T47D (cell line): ENCODE measurements at regions not wholly inside any gene's neighbourhood (a gene's known extent, or its start where the extent isn't known, plus 50 kb on each side); places are given as distances from the start of the nearest gene placed in this dataset.

ENCODE experiments used
- DNase-seq, 2 experiments: peaks; one replicate each; pipeline versions ENCODE4 v3.0.0 to v3.0.0-alpha.2; 2011 to 2012; ENCODE audit warnings: low read depth in 1 of 2, low spot score in 1 of 2
- JUND ChIP-seq: IDR thresholded peaks from 2 replicates; pipeline ENCODE4 v1.6.1; 2012; ENCODE audit warnings: low read depth
- in situ Hi-C: cut with HindIII; loops from 2 replicates; pipeline ENCODE4 v1.10.0; 2016; ENCODE audit warnings: low sequenced_read_pairs, low pct_unique_long_range_greater_than_20kb

DNA sequence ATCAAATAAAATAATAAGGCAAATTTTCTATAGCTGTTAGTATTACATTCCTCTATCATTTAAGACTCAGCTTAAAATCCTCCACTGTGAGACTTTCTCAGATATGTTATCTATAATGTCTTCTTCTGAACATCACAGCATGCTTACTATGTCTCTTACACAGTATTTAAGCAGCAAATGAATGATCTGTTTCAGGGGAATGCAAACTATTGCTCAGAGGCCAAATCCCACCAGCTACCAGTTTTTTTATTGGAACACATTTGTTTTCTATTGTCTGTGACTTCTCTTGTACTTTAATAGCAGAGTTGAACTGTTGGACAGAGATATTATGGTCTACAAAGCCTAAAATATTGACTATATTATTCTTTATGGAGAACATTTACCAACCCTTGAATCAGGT is 59.6 kb downstream of the C3orf38 start:
- no peak for DNase-seq
- in situ Hi-C loops, result no loop called here

DNA sequence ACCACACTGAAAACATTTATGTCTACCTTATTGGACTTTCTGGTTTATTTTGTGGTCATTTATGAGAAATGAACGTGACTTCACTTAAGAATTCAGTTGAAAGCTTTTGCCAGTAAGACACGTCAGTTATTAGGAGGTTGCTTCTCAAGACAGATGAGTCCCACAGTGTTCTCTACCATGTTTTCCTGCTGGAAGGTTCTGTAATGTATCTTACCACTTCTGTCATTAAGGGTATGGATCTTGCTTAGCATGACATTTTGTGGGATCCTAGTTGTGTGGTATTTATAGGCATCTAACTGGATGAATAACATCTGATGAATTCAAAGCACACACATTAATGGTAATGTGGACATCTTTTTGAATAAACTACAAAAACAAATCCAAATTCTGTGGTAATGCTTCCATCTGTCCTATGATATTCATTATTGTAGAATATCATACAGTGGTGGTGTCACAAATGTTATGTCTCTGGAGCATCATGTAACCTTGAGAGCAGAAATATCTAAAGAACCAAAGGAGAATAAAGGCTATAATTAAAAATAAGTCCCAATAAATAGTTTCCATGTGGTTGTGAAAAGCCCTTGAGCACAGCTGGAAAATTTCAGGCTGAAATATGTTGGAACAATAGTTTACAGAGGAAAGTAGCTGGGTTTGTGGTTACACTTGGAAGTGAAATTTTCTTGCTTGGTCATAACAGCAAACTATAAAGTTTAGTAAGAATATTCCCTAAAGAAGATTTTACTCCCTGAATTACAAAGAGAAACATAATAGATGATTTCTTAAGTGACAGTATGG is 61.5 kb downstream of the C3orf38 start:
- DNase-seq, result no peak
- no peak for TF ChIP-seq JUND
- in situ Hi-C loops, result no loop called here

More for the DNA sequence above, 59.6 kb downstream of the C3orf38 start:
- TF ChIP-seq JUND, result no peak

DNA sequence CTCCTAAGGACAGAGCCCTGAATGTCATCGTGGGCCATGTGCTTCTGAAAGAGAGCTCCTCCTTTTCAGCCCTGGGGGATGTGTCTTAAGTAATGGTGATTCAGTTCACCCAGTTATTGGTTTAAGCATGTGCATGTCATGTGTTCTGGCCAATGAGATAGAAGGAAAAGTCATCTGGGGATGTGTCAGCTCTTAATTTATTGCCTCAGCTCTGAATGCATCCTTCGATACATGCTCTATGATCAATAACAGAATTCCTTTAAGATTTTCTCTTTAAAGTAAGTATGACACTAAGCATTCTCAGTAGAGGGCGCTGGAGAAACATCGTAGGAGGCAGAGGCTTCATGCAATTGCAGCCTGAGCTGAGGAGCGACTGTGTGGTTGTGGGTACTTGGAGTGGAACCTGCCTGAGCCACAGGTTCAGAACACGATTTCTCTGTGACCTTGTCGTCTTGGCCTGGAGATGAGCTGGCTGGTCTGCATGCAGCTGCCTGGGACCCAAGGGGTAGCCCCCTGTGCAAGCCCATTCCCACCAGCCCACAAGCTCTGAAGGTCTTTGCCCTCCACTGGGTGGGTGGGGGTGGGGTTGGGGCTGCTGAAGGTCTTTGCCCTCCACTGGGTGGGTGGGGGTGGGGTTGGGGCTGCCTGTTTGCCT is 69.5 kb downstream of the C3orf38 start:
- DNase-seq, result peak; percentile 53 to 80
- TF ChIP-seq JUND, result no peak
- in situ Hi-C loops, result no loop called here

DNA sequence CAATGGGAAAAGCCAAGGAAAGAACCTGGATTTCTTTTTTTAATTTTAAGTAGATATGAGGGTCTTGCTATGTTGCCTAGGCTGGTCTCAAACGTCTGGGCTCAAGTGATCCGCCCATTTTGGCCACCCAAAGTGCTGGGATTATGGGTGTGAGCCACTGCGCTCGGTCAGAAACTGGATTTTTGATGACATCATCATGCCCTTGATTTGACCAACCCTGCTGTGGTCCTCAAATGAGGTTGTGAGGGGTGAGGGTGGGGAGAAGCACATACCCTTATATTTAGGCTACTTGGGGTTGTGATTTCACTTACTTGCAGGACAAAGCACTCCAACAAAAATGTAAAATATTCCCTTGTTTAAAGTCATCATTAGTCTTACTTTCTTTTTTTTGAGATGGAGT is 70.4 kb downstream of the C3orf38 start:
- no peak for TF ChIP-seq JUND
- in situ Hi-C loops, result no loop called here
- no peak for DNase-seq

DNA sequence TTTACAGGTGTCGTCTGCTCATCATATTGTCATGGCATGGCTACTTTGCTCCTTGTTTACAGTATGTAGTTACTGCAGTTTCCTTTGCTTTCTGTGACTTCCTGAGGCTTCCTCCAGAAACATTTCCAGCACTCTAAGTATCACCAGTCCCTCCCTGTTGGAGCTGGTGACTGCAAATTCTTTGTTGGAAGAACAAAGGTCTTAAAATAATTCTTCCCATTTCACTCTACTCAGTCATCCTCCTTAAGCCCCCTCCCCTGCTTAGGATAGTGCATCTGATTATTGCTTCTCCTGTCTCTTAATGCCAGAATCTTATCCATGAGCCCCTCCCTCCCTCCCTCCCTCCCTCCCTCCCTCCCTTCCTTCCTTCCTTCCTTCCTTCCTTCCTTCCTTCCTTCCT is 72.0 kb downstream of the C3orf38 start:
- no peak for TF ChIP-seq JUND
- in situ Hi-C loops, result no loop called here
- no peak for DNase-seq

DNA sequence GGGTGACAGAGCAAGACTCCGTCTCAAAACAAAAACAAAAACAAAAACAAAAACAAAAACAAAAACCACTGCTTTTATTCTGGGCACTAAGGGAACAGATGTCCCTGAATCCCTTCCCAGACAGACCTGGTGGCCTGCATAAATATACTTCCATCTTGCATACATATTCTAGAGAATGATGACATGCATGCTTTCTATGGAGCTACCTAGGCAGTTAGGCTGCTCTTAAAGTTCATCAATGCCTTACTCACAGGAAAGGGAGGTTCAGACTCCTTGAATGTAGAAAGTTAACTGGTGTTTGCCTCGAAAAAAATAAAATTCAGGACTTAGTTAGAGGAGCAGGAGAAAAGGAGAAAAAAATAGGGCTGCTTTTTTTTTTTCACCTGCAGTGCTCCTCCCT is 72.6 kb downstream of the C3orf38 start:
- in situ Hi-C loops, result no loop called here
- DNase-seq, result no peak
- TF ChIP-seq JUND, result no peak

DNA sequence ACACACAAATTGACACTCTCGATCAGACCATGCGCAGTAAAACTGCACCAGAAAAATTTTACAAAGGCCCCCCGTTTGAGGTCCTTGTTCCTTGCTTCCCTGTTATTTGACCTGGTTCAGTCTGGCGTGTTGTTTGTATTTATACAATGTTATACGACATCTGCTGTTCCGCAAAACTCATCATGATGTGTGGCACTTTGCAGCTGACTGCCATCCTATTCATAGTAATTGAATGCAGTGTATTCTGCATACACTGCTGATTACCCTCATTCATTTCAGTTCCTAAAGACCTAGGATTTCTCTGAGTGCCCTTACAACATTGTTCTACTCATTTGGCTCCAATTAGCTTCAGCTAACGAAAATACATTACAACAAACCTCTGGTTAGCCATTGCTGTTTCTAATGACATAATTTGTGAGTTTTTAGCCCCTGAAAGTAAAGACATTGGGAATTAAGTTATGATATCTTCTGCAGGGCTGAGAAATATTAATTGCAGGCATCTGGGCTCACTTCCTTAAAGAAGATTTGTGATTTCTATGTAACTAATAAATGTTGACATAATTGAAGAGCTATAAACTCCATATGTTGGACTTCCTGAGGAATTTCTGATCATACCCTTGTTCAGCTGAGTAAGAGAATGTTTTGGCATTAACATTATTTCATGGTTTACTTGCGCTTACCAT is 75.7 kb downstream of the C3orf38 start:
- DNase-seq, result no peak
- no peak for TF ChIP-seq JUND
- in situ Hi-C loops, result no loop called here

DNA sequence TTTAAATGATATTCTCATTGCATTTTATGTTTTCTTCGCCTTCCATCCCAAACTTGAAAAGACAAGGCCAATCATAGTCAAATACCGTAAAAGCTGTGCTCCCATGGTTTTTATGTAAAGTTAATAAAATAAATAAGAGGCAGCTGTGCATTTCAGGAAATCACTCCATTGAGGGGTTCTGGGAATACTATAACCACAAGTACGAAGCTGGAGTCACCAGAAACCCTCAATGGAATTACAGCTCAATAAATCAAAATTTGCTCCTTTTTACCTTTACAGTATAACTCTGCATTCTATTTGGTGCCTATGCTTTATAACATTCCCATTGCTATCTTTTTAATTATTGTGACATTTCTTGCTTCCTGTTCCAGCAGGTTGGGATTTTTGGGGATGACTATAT is 77.2 kb downstream of the C3orf38 start:
- DNase-seq, result no peak
- in situ Hi-C loops, result no loop called here
- no peak for TF ChIP-seq JUND

DNA sequence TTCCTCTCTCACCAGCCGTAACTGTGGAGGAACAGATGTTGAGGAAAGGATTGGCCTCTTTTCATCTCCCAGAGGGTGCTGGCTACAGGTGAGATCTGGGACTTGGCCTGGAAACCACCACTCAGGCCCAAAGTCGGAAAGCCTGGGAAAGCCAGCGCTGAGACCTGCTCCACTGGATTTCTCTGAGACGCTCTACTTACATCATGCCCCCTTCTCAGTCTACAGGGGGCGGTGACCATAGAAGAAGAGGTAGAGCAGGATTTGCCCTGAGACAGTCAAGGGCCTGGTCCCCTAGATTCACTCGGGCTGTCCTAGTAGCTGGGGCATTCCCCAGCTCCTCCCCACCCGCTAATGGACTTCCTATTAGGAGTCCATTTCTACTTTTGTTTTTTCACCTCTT is 80.9 kb downstream of the C3orf38 start:
- in situ Hi-C loops, result no loop called here
- DNase-seq, result no peak
- TF ChIP-seq JUND, result no peak

DNA sequence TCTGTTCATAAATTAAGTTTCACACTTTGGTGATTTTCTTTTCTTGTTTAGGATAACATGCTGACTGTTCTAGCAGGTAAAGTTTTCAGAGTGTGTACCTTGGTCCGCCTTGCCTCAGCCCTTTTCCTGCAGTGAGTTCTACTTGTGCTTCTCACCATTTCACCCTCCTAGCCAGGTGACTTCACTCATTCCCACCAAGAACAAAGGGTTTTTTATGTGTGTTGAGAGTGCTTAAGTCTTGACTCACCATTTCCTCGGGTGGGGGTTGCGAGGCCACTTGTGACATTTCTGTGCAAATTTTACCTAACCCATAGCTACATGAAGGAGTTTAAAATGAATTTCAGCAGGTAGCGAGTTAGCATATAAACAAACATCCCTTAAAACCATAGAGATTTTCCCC is 81.4 kb downstream of the C3orf38 start:
- TF ChIP-seq JUND, result no peak
- in situ Hi-C loops, result no loop called here
- DNase-seq, result no peak

DNA sequence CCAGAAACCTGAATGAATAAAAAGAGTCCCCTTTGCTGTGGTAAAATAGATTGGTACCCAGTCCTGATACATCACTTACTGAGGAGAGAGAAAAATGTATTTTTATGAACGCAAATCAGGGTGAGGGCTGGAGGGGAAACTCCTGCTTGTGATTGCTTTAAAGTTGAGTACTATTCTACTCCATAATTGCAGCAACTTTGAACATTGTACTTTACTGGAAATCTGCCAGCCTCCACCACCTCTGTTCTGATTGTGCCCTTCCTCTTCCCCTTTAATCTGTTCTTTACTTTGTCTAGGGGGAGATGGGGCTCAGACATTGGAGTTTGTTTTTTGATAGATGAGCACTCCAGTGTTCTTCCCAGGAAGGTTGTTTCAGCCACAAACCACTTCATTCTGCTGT is 81.9 kb downstream of the C3orf38 start:
- DNase-seq, result no peak
- in situ Hi-C loops, result no loop called here
- no peak for TF ChIP-seq JUND

DNA sequence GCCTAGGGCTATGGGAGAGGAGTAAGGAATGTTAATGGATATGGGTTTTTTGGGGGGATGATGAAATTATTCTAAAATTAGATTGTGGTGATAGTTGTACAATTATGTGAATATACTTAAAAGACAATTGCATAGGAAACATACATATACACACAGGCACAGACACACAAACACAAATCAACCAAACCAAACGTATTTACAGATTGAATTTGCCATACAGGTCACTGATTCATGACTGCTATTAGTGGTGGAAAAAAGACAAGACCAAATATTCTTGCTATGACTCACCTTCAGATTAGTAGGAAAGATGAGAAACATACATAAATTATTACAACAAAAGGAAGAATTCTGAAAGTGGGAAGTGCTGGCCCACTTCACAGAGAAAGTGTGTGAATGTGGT is 85.3 kb downstream of the C3orf38 start:
- in situ Hi-C loops, result no loop called here
- TF ChIP-seq JUND, result no peak
- no peak for DNase-seq

DNA sequence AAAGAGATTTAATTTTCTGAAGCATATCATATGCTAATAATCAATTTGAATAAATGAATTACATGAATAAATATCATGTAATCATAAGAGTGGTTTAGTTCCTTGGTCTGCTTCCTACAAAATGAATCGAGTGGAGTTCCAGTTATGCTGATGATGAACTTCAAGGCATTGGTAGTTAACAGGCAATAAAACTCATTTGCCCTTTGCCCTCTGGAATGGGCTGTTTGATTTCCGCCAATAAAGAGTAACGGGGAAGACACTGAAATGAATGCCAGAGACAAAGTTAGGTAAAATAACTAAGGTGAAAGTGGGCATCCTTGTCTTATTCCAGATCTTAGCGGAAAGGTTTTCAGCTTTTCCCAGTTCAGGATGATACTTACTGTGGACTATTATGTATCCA is 90.1 kb downstream of the C3orf38 start:
- in situ Hi-C loops, result no loop called here
- DNase-seq, result no peak
- no peak for TF ChIP-seq JUND

DNA sequence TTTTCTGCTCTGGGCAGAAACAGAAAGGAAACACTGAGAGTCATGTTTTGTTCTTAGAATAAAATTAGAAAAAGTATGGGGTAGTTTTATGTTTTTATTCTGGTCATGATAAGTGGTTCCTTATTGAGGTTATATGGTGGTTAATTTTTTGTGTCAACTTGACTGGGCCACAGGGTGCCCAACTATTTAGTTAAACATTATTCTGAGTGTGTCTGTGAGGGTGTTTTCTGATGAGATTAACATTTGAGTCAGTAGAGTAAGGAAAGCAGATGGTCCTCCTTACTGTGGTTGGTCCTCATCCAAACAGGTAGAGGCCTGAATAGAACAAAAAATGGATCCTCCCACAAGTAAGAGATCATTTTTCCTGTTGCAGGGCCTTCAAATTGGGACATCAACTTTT is 98.9 kb downstream of the C3orf38 start:
- in situ Hi-C loops, result no loop called here
- no peak for DNase-seq
- no peak for TF ChIP-seq JUND
